Stimulated activated CD8-positive, alpha-beta memory T cell treated with anti-CD3 and anti-CD28 coated beads, Interleukin-7, amount 100 ng/mL, for 1 hour (primary cell): ENCODE measurements at regions not wholly inside any gene's neighbourhood (a gene's known extent, or its start where the extent isn't known, plus 50 kb on each side); places are given as distances from the start of the nearest gene placed in this dataset.
"Not testable (repeated sequence)": the region's sequence is repeated elsewhere in the genome, so short reads cannot be mapped to it uniquely, and the experiment has no call there.

Experiments used
- DNase-seq, 2 donors: peaks; one replicate each; pipeline ENCODE4 v3.0.0-alpha.2; 2020; ENCODE audit warnings: low read depth in 2 of 2

DNA sequence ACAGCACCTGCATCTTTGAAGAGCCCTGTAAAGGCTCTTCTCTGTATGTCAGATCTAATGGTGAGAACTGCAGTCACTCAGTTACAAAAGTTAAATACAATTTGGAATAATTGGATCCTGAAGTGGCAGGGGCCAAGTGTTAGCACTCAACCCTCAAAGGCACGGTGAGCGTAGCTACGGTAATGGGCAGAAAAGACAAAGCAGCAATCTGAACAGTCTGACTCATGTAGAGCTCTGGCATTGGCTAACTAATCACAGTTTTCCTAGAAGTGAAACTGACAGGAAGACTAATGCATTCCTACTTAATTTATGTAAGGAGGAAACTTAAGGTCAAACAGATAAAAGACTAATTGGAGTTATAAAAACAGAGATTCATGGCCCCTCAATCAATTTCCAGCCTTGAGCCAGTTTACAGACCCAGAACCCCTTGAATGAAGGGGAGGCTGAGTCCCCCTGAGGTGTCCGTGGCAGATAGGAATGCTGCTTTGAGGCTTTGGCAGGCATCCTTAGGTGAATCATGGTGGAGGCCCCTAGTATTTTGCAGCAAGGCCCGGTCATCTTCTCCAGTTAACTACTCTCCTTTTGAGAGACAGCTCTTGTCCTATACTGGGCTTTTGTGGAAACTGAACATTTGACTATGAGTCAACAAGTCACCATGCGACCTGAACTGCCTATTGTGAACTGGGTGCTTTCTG lies 450.7 kb downstream of the ZNF33B start:
- DNase-seq = not testable (repeated sequence)

DNA sequence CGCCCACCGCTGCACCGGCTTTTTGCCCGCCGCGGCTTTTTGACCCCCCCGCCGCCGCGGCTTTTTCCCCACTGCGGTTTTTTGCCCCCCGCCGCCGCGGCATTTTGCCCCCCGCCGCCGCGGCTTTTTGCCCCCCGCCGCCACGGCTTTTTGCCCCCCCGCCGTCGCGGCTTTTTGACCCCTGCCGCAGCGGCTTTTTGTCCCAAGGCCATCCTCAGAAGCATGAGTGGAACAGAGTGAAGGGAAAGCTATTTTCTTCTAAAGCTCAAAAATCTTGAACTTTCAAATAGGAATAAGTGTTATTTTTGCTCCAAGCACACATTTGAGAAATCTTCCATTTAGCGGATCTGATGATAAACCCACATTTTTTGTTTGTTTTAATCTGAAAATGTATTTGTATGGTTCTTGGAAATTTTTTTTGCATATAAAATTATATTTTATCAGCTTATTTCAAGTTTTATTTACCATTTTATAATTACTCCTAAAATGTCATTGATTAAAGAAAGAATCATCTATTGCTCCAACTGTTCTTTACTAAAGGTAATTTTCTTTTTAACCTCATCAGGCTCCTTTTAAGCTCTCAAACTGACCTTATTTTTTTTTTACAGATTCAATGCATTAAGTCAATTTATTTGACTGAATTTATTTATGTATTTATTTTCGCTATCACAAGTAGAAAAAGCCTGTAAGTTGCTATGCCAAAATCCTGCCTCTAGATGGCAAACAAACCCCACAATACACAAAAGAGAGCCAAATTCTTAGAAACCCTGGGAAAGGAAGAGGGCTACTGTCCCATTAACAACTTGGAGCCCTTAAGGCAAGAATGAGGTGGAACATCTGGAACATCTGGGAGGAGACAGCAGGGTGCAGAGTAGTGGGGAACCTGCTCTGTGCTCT lies 460.3 kb downstream of the ZNF33B start:
- DNase-seq = not testable (repeated sequence)

DNA sequence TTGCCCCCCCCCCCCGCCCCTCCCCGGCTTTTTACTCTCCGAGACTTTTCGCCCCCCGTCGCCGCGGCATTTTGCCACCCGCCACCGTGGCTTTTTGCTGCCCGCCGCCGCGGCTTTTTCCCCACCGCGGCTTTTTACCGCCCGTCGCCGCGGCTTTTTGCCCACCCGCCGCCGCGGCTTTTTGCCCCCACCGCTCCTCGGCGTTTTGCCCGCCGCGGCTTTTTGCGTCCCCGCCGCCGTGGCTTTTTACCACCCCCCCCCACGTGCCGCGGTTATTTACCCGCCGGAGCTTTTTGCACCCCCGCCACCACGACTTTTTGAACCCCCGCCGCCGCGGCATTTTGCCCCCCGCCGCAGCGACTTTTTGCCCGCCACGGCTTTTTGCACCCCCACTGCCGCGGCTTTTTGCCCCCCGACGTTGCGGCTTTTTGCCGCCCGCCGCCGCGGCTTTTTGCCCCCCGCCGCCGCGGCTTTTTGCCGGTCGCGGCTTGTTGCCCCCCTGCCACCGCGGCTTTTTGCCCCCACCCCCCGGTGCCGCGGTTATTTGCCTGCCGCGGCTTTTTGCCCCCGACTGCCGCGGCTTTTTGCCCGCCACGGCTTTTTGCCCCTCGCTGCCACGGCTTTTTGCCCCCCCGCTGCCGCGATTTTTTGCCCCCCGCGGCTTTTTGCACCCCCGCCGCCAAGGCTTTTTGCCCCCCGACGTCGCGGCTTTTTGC lies 461.1 kb downstream of the ZNF33B start:
- DNase-seq = no peak

DNA sequence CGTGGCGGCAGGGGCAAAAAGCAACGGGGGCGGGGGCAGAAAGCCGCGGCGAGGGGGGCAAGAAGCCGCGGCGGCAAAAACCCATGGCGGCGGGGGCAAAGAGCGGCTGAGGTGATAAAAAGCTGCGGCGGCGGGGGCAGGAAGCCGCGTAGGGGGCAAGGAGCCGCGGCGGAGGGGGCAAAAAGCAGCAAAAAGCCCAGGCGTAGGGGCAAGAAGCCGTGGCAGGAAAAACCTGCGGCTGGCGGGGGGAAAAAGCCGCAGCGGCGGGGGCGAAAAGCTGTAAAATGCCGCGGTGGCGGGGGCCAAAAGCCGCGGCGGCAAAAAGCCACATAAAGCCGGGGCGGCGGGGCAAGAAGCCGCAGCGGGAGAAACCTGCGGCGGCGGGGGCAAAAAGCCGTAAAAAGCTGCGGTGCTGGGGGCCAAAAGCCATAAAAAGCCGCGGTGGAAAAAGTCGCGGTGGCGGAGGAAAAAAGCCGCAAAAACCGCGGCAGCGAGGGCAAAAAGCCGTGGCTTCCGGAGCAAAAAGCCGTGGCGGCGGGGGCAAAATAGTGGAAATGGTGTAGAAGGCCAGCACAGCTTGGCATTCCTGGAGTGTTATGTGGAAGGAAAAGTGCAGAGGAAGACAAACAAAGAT lies 487.8 kb downstream of the ZNF33B start:
- DNase-seq = no peak

DNA sequence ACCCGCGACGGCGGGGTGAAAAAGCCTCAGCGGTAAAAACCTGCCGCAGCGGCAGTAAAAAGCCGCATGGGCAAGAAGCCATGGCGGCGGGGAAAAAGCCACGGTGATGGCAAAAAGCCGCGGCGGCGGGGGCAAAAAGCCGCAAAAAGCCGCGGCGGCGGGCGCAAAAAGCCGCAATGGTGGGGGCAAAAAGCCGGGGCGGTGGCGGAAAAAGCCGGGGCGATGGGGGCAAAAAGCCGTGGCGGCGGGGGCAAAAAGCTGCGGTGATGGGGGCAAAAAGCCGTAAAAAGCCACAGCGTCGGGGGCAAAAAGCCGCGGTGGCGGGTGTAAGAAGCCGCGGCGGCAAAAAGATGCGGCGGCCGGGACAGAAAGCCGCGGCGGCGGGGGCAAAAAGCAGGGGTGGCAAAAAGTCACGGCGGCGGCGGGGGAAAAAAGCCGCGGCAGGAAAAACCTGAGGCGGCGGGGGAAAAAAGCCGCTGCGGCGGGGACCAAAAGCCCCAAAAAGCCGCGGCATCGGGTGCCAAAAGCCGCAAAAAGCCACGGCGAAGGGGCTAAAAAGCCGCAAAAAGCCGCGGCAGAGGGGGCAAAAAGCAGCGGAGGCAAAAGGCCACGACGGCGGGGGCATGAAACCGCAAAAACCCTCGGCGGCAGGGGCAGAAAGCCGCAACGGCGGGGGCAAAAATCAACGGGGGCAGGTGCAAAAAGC lies 488.5 kb downstream of the ZNF33B start:
- DNase-seq = no peak

DNA sequence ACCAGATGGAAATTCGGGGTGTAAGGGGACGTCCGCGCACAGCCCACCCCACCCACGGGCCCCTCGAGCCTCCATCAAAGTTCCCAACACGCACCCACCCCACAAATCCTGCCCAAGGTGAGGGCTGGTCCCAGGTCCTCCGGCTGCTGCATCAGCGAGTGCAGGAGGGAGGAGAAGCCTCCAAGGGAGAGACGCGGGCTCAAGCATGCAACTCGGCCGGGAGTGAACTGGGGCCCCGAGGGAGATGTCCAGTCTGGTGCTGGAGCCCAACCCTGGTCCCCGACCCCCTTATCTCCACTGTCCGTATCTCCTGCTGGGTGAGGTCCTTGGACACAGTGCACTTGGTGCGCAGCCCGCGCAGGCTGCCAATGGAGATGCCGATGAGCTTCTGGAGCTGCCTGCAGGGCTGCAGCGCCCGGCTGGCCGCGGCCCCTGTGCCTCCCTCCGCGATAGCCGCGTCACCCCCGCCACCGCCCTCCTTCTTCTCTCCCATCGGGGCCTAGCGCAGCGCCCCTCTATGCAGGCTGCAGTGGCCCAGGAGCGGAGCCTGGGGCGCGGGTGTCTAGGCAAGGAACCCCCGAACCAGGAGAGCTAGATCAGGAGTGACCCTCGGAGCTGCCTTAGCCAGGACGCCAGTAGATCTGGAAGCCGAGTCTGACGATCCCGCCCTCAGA lies 489.2 kb downstream of the ZNF33B start:
- DNase-seq = no peak

DNA sequence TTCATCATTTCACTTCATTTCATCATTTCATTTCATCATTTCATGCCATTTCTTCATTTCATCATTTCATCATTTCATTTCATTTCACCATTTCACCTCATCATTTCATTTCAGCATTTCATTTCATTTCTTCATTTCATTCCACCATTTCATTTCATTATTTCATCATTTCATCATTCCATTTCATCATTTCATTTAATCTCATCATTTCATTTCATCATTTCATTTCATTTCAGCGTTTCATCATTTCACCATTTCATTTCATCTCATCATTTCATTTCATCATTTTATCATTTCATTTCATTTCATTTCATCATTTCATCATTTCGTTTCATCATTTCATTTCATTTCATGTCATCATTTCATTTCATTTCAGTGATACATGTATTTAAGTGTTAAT lies 492.2 kb downstream of the ZNF33B start:
- not testable (repeated sequence) for DNase-seq

DNA sequence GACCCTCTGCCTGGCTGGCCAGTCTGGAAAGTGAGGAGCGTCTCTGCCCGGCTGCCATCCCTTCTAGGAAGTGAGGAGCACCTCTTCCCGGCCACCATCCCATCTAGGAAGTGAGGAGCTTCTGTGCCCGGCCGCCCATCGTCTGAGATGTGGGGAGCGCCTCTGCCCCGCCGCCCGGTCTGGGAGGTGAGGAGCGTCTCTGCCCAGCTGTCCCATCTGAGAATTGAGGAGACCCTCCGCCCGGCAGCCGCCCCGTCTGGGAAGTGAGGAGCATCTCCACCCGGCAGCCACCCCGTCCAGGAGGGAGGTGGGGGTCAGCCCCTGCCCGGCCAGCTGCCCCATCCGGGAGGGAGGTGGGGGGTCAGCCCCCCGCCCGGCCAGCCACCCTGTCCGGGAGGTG lies 500.3 kb downstream of the ZNF33B start:
- not testable (repeated sequence) for DNase-seq

DNA sequence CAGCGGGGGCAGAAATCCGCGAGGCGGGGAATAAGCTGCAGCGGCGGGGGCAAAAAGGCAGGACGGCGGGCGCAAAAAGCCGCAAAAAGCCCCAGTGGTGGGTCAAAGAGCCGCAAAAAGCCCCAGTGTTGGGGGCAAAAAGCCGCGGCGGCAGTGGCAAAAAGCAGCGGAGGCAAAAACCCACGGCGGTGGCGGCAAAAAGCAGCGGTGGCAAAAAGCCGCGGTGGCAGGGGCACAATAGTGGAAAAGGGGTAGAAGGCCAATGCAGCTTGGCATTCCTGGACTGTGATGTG lies 525.3 kb downstream of the ZNF33B start:
- DNase-seq = no peak

DNA sequence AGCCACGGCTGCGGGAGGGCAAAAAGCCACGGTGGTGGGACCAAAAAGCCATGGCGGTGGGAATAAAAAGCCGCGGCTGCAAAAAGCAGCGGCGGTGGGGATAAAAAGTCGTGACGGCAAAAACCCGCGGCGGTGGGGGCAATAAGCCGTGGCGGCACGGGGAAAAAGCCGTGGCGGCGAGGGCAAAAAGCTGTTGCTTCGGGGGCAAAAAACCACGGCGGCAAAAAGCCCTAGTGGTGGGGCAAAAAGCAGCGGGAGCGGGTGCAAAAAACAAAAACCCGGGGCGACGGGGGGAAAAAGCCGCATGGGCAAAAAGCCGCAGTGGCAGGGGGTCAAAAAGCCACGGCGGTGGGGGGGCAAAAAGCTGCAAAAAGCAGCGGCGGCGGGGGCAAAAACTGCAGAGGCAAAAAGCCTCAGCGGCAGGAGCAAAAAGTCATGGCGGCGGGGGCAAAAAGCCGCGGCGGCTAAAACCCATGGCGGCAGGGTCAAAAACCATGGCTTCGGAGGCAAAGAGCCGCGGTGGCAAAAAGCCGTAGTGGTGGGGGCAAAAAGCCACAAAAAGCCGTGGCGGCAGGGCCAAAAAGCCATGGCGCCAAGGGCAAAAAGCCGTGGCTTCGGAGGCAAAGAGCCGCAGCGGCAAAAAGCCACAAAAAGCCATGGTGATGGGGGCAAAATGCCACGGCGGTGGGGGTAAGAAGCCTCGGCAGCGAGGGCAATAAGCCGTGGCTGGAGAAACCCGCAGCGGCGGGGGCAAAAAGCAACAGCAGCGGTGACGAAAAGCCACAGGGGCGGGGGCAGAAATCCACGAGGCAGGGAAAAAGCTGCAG lies 525.8 kb downstream of the ZNF33B start:
- no peak for DNase-seq

DNA sequence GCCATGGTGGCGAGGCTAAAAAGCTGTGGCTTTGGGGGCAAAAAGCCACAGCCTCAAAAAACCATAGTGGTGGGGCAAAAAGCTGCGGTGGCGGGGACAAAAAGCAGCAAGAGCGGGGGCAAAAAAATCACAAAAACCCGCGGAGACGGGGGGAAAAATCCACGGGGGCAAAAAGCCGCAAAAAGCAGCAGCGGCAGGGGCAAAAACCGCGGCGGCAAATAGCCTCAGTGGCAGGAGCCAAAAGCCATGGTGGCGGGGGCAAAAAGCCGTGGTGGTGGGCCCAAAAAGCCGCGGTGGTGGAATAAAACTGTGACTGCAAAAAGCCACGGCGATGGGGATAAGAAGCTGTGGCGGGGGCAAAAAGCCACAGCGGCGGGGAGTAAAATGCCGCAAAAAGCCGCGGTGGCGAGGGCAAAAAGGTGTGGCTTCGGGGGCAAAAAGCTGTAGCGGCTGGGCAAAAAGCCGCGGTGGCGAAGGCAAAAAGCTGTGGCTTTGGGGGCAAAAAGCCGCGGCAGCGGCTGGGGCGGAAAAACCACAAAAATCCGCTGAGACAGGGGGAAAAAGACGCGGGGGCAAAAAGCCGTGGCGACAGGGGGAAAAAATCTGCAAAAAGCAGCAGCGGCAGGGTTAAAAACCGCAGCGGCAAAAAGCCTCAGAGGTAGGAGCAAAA lies 526.6 kb downstream of the ZNF33B start:
- no peak for DNase-seq

DNA sequence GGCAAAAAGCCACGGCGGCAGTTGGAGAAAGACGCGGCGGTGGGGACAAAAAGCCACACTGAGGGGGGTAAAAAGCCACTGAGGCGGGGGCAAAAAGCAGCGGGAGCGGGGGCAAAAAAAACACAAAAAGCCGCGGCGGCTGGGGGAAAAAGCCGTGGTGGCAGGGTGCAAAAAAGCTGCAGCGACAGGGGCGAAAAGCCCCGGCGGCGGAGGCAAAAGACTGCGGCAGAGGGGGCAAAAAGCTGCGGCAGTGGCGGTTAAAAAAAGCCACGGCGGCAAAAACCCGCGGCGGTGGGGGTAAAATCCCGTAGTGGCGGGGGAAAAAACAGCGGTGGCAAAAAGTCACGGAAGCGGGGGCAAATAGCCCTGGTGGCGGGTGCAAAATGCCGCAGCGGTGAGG lies 527.3 kb downstream of the ZNF33B start:
- DNase-seq = no peak
